MM.1S (cell line): ENCODE measurements at regions not wholly inside any gene's neighbourhood (a gene's known extent, or its start where the extent isn't known, plus 50 kb on each side); places are given as distances from the start of the nearest gene placed in this dataset.

Experiments used
- DNase-seq: peaks from one replicate; pipeline ENCODE4 v3.0.0-alpha.2; 2015
- H2AFZ ChIP-seq: fragments of 300-600 bp; sonication (generic); 2 replicates; pipeline ENCODE4 v1.6.0; 2016; ENCODE audit warnings: antibody characterized with exemption, low read length
- H3F3A ChIP-seq: fragments of 300-600 bp; sonication (generic); 2 replicates; pipeline ENCODE4 v1.6.1; 2016; ENCODE audit warnings: mild to moderate bottlenecking, antibody characterized with exemption, low read length, moderate library complexity, mixed read lengths; ENCODE audit not compliant: insufficient read depth
- H3K27ac ChIP-seq: fragments of 300-600 bp; sonication (generic); 2 replicates; pipeline ENCODE4 v1.5.1; 2016; ENCODE audit warnings: mild to moderate bottlenecking, low read length
- H3K27me3 ChIP-seq: fragments of 300-600 bp; sonication (generic); replicated peaks from 2 replicates; pipeline ENCODE4 v1.6.0; 2016; ENCODE audit warnings: low read length; ENCODE audit not compliant: insufficient read depth
- H3K36me3 ChIP-seq: fragments of 300-600 bp; sonication (generic); replicated peaks from 2 replicates; pipeline ENCODE4 v1.6.1; 2016; ENCODE audit warnings: mild to moderate bottlenecking, low read length, mixed read lengths; ENCODE audit not compliant: insufficient read depth
- H3K4me1 ChIP-seq: fragments of 300-600 bp; sonication (generic); 2 replicates; pipeline ENCODE4 v1.6.1; 2016; ENCODE audit warnings: low read length, mixed read lengths
- H3K4me2 ChIP-seq: fragments of 300-600 bp; sonication (generic); 2 replicates; pipeline ENCODE4 v1.6.0; 2016; ENCODE audit warnings: low read depth, low read length
- H3K4me3 ChIP-seq: fragments of 300-600 bp; sonication (generic); 2 replicates; pipeline ENCODE4 v1.5.1; 2016; ENCODE audit warnings: low read length, mixed read lengths
- H3K79me2 ChIP-seq: fragments of 300-600 bp; sonication (generic); 2 replicates; pipeline ENCODE4 v1.6.1; 2016; ENCODE audit warnings: mixed run types, low read length, mixed read lengths
- H3K9ac ChIP-seq: fragments of 300-600 bp; sonication (generic); 2 replicates; pipeline ENCODE4 v1.6.1; 2016; ENCODE audit warnings: low read length, mixed read lengths
- H3K9me2 ChIP-seq: fragments of 300-600 bp; sonication (generic); replicated peaks from 2 replicates; pipeline ENCODE4 v1.6.1; 2016; ENCODE audit warnings: mild to moderate bottlenecking, low read length, mixed read lengths; ENCODE audit not compliant: insufficient read depth
- H3K9me3 ChIP-seq: fragments of 300-600 bp; sonication (generic); replicated peaks from 2 replicates; pipeline ENCODE4 v1.6.1; 2016; ENCODE audit warnings: mild to moderate bottlenecking, low read length, mixed read lengths; ENCODE audit not compliant: insufficient read depth
- H4K20me1 ChIP-seq: fragments of 300-600 bp; sonication (generic); 2 replicates; pipeline ENCODE4 v1.6.1; 2016; ENCODE audit warnings: mild to moderate bottlenecking, low read length, moderate library complexity, mixed read lengths; ENCODE audit not compliant: insufficient read depth
- EZH2 ChIP-seq: fragments of 300-600 bp; sonication (generic); optimal IDR thresholded peaks from 2 replicates; pipeline ENCODE3; 2017; ENCODE audit warnings: low read depth, mild to moderate bottlenecking, antibody characterized with exemption, low read length, mixed read lengths
- EZH2phosphoT487 ChIP-seq: fragments of 300-600 bp; sonication (generic); IDR thresholded peaks from 2 replicates; pipeline ENCODE4 v1.6.1; 2018; ENCODE audit warnings: antibody characterized with exemption, low read length
- TF ChIP-seq, protein P1 (sequence below): fragments of 300-600 bp; sonication (generic); IDR thresholded peaks from 2 replicates; pipeline ENCODE4 v1.5.1; 2016; ENCODE audit warnings: antibody characterized with exemption, low read length, mixed read lengths

DNA sequence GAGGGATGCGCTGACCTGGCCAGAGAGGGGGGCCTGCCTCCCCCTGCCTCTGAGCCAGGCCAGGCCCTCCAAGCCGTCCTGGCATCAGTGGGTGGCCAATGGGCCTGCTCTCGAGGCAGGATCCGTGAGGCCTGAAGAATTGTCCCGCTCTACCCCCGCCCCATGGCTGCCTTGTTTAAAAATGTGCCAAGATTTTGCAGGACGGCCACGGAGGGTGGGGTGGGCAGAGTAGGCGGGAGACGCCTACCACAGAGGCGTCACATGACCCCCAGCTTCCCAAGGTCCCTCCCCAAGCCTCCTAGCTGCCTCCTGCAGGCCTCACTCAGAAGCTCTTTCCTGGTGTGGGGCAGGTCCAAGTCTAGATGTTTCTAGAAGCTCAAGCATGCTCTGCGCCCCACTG is 69.5 kb downstream of the ENGASE start:
- Histone ChIP-seq H3K9me3 (no peaks in the 10 kb centered on the region), H3K4me3 (no peak overlapping the region), H3K27ac (no peak overlapping the region), H3K36me3 (no peaks in the 10 kb centered on the region), H2AFZ (no peak overlapping the region), H3K9me2 (no peaks in the 10 kb centered on the region), H3K9ac (no peak overlapping the region), H3K4me2 (no peak overlapping the region), H3K79me2 (no peaks in the 10 kb centered on the region), H3F3A (no peaks in the 10 kb centered on the region), H3K27me3 (peaks cover 100% of the 10 kb centered on the region), H3K4me1 (no peaks in the 10 kb centered on the region), H4K20me1 (no peaks in the 10 kb centered on the region)
- DNase-seq = no peak
- TF ChIP-seq EZH2 = no peak
- TF ChIP-seq, protein P1, sequence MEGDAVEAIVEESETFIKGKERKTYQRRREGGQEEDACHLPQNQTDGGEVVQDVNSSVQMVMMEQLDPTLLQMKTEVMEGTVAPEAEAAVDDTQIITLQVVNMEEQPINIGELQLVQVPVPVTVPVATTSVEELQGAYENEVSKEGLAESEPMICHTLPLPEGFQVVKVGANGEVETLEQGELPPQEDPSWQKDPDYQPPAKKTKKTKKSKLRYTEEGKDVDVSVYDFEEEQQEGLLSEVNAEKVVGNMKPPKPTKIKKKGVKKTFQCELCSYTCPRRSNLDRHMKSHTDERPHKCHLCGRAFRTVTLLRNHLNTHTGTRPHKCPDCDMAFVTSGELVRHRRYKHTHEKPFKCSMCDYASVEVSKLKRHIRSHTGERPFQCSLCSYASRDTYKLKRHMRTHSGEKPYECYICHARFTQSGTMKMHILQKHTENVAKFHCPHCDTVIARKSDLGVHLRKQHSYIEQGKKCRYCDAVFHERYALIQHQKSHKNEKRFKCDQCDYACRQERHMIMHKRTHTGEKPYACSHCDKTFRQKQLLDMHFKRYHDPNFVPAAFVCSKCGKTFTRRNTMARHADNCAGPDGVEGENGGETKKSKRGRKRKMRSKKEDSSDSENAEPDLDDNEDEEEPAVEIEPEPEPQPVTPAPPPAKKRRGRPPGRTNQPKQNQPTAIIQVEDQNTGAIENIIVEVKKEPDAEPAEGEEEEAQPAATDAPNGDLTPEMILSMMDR = no peak
- TF ChIP-seq EZH2phosphoT487 = no peak

DNA sequence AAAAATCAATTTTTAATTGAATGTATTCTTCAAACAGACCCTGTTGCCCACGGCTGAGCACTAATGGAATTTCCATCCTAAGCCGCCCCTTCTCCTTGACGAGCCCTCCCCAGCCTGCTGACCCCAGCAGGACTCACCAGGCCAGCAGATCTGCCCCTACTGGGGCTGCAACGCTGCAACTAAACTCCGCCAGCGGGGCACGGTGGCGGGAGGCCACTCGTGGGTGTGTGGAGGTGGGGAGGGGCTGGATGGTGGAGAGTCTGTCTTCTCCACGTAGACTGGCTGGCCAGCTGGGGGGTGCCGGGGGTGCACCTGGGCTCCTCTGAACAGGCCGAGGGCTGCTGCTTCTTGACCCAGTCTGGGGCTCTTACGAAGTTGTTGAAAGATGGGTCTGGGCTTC is 67.8 kb downstream of the ENGASE start:
- Histone ChIP-seq H3K9me3 (no peaks in the 10 kb centered on the region), H3K4me3 (no peak overlapping the region), H4K20me1 (no peaks in the 10 kb centered on the region), H3K36me3 (no peaks in the 10 kb centered on the region), H3K9ac (no peak overlapping the region), H3K79me2 (no peaks in the 10 kb centered on the region), H3K27me3 (peaks cover 100% of the 10 kb centered on the region), H3K9me2 (no peaks in the 10 kb centered on the region), H3K4me1 (no peaks in the 10 kb centered on the region), H3K4me2 (no peak overlapping the region), H3F3A (no peaks in the 10 kb centered on the region), H3K27ac (no peak overlapping the region), H2AFZ (no peak overlapping the region)
- no peak for DNase-seq
- TF ChIP-seq EZH2 = no peak
- TF ChIP-seq EZH2phosphoT487 = no peak
- TF ChIP-seq, protein P1 = no peak

- Histone ChIP-seq H2AFZ (no peak overlapping the region), H3K36me3 (no peaks in the 10 kb centered on the region), H3K9ac (no peak overlapping the region), H3K9me3 (no peaks in the 10 kb centered on the region), H3K27ac (no peak overlapping the region), H3K9me2 (no peaks in the 10 kb centered on the region), H3K79me2 (no peaks in the 10 kb centered on the region), H3F3A (no peaks in the 10 kb centered on the region), H3K27me3 (peaks cover 100% of the 10 kb centered on the region), H3K4me3 (no peak overlapping the region), H3K4me1 (no peaks in the 10 kb centered on the region), H4K20me1 (no peaks in the 10 kb centered on the region), H3K4me2 (no peak overlapping the region)
- no peak for DNase-seq
- TF ChIP-seq, protein P1 = no peak
- TF ChIP-seq EZH2phosphoT487 (no peak), EZH2 (no peak)
Observed at GRCh38 chr17:79141578-79142355, 67.1 kb downstream of the ENGASE start.
